ENCODE measurements at regions not wholly inside any gene's neighbourhood (a gene's known extent, or its start where the extent isn't known, plus 50 kb on each side); places are given as distances from the start of the nearest gene placed in this dataset.

DNA sequence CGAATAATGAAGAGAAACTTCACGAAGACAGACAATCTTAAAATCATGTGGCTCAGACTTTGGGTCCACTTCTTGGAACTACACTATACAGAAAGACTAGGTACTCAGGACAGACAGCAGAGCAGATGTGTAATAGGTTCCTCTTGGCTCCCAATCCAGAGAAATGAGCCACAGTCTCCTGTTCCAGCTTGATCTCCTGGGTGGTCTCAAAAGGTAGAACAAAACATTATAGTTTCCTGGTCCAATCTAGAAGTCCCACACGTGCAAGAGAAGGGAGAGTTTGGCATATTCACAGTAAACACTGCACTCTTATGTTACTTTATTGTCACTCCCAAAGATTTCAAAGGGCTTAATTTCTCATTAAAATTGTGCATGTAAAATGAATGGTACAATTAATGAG lies 134.5 kb upstream of the FIBIN start:
- no peak for DNase-seq (ENCODE audit: low read depth in 2 of 2)
- TF ChIP-seq, protein P1, sequence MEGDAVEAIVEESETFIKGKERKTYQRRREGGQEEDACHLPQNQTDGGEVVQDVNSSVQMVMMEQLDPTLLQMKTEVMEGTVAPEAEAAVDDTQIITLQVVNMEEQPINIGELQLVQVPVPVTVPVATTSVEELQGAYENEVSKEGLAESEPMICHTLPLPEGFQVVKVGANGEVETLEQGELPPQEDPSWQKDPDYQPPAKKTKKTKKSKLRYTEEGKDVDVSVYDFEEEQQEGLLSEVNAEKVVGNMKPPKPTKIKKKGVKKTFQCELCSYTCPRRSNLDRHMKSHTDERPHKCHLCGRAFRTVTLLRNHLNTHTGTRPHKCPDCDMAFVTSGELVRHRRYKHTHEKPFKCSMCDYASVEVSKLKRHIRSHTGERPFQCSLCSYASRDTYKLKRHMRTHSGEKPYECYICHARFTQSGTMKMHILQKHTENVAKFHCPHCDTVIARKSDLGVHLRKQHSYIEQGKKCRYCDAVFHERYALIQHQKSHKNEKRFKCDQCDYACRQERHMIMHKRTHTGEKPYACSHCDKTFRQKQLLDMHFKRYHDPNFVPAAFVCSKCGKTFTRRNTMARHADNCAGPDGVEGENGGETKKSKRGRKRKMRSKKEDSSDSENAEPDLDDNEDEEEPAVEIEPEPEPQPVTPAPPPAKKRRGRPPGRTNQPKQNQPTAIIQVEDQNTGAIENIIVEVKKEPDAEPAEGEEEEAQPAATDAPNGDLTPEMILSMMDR (IDR thresholded peaks at IDR 0.05; ENCODE audit: low read depth, low read length): no peak
- no peak overlapping the region for H3K4me3 ChIP-seq (replicated peaks in 1 of 2; ENCODE audit: low read depth in 2 of 2, low read length in 2 of 2)

- no peak overlapping the region for H3K4me3 ChIP-seq (replicated peaks in 1 of 2; ENCODE audit: low read depth in 2 of 2, low read length in 2 of 2)
- TF ChIP-seq, protein P1 (IDR thresholded peaks at IDR 0.05; ENCODE audit: low read depth, low read length): no peak
- peak; percentile 3 to 16 for DNase-seq (ENCODE audit: low read depth in 2 of 2)
Observed at GRCh38 chr11:26860091-26860780, 133.7 kb upstream of the FIBIN start.

DNA sequence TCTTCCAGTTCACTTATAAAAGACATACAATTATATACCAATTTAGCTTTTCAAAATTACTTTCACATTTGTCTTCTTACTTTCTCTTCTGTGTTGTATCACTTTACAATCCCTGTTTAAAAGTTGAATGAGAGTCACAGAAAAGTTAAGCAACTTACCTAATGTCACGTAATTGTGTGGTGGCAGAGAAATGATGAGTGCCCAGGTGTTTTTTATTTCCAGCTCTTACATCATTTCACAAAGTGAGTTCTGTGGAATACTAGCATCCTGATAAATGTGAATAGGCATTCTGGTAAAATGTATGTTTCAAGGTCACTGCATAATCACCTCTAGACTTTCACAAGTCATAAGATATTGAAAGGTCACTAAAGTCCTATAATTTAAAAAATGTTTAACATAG lies 133.0 kb upstream of the FIBIN start:
- DNase-seq (ENCODE audit: low read depth in 2 of 2): no peak
- H3K4me3 ChIP-seq (replicated peaks in 1 of 2; ENCODE audit: low read depth in 2 of 2, low read length in 2 of 2): no peak overlapping the region
- TF ChIP-seq, protein P1 (IDR thresholded peaks at IDR 0.05; ENCODE audit: low read depth, low read length): no peak

- no peak for DNase-seq (ENCODE audit: low read depth in 2 of 2)
- TF ChIP-seq, protein P1 (IDR thresholded peaks at IDR 0.05; ENCODE audit: low read depth, low read length): no peak
- H3K4me3 ChIP-seq (replicated peaks in 1 of 2; ENCODE audit: low read depth in 2 of 2, low read length in 2 of 2): no peak overlapping the region
Observed at GRCh38 chr11:26862801-26863200, 131.1 kb upstream of the FIBIN start.

DNA sequence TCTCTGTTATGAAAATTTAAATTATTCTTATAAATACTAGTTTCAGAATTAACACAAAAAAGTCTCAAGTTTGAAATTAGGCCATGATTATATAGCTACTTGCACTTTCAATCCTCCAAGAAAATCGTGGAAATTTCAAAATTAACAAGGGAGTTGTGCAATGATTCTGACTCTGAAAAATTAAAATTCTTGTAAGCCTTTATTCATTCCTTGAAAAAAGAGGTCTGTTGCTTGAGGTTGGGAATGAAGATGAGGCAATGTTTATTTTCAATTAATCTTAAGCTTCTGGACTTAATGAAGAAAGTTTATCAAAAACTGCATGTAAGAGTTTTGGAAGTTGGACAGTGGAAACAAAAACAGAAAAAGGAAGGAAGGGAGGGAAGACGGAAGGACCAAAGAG lies 128.2 kb upstream of the FIBIN start:
- H3K4me3 ChIP-seq (replicated peaks in 1 of 2; ENCODE audit: low read depth in 2 of 2, low read length in 2 of 2): no peak overlapping the region
- peak in 1 of 2 donors; percentile 18 for DNase-seq (ENCODE audit: low read depth in 2 of 2)
- TF ChIP-seq, protein P1 (IDR thresholded peaks at IDR 0.05; ENCODE audit: low read depth, low read length): no peak

GRCh38 chr11:26867286-26867685 lies 126.6 kb upstream of the FIBIN start:
- no peak overlapping the region for H3K4me3 ChIP-seq (replicated peaks in 1 of 2; ENCODE audit: low read depth in 2 of 2, low read length in 2 of 2)
- peak; percentile 49 to 57 for DNase-seq (ENCODE audit: low read depth in 2 of 2)
- TF ChIP-seq, protein P1 (IDR thresholded peaks at IDR 0.05; ENCODE audit: low read depth, low read length): no peak

Measured in cardiac fibroblast (primary cell).